ENCODE measurements at regions not wholly inside any gene's neighbourhood (a gene's known extent, or its start where the extent isn't known, plus 50 kb on each side); places are given as distances from the start of the nearest gene placed in this dataset.

DNA sequence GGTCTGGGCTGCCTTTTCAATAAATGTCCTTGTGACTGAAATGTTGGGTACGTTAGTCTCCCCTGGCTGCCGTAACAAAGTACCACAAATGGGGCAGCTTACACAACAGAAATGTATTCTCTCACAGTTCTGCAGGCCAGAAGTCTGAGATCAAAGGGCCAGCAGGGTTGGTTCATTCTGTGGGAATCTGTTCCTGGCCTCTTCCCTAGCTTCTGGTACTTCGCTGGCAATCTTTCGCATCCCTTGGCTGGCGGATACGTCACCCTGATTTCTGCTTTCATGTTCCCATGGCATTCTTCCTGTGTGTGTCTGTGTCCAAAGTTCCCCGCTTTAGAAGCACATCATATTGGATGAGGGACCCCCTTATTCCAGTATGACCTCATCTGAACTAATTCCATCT, 95.8 kb upstream of the NCOR2 start:
- TF ChIP-seq, protein P1, sequence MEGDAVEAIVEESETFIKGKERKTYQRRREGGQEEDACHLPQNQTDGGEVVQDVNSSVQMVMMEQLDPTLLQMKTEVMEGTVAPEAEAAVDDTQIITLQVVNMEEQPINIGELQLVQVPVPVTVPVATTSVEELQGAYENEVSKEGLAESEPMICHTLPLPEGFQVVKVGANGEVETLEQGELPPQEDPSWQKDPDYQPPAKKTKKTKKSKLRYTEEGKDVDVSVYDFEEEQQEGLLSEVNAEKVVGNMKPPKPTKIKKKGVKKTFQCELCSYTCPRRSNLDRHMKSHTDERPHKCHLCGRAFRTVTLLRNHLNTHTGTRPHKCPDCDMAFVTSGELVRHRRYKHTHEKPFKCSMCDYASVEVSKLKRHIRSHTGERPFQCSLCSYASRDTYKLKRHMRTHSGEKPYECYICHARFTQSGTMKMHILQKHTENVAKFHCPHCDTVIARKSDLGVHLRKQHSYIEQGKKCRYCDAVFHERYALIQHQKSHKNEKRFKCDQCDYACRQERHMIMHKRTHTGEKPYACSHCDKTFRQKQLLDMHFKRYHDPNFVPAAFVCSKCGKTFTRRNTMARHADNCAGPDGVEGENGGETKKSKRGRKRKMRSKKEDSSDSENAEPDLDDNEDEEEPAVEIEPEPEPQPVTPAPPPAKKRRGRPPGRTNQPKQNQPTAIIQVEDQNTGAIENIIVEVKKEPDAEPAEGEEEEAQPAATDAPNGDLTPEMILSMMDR (IDR thresholded peaks at IDR 0.05) = no peak
- no peak for TF ChIP-seq TCF7L2 (IDR thresholded peaks at IDR 0.05; ENCODE audit: low read depth, low read length)
- TF ChIP-seq SIN3A (IDR thresholded peaks at IDR 0.05; ENCODE audit: borderline replicate concordance, insufficient read depth, low read depth, low read length) = no peak
- TF ChIP-seq POLR2AphosphoS5 (IDR thresholded peaks at IDR 0.05; ENCODE audit: low read depth, low read length) = no peak

Measured in Panc1 (cell line).